ENCODE measurements at regions not wholly inside any gene's neighbourhood (a gene's known extent, or its start where the extent isn't known, plus 50 kb on each side); places are given as distances from the start of the nearest gene placed in this dataset.

- Histone ChIP-seq H3K27ac (ENCODE audit: low read length) (no peak overlapping the region), H3K27me3 (ENCODE audit: control insufficient read depth, insufficient read depth, low read length) (no peaks in the 10 kb centered on the region)
Observed at GRCh38 chr2:19732255-19732654, 169.5 kb downstream of the TTC32 start.

GRCh38 chr2:19731515-19731914 lies 170.3 kb downstream of the TTC32 start:
- Histone ChIP-seq H3K36me3 (ENCODE audit: control insufficient read depth, low read depth, low read length) (no peaks in the 10 kb centered on the region), H3K9me3 (ENCODE audit: control insufficient read depth, low read depth, low read length) (no peaks in the 10 kb centered on the region), H3K9ac (ENCODE audit: low read length) (no peak overlapping the region), H3K27ac (ENCODE audit: low read length) (no peak overlapping the region), H3K27me3 (ENCODE audit: control insufficient read depth, insufficient read depth, low read length) (no peaks in the 10 kb centered on the region), H3K4me1 (ENCODE audit: control insufficient read depth, low read depth, low read length) (no peaks in the 10 kb centered on the region), H3K4me3 (ENCODE audit: low read length) (no peak overlapping the region)

More at GRCh38 chr2:19732255-19732654, 169.5 kb downstream of the TTC32 start:
- no peaks in the 10 kb centered on the region for H3K9me3 ChIP-seq (ENCODE audit: control insufficient read depth, low read depth, low read length)
- H3K9ac ChIP-seq (ENCODE audit: low read length): no peak overlapping the region
- H3K4me3 ChIP-seq (ENCODE audit: low read length): no peak overlapping the region
- H3K36me3 ChIP-seq (ENCODE audit: control insufficient read depth, low read depth, low read length): no peaks in the 10 kb centered on the region
- H3K4me1 ChIP-seq (ENCODE audit: control insufficient read depth, low read depth, low read length): no peaks in the 10 kb centered on the region

DNA sequence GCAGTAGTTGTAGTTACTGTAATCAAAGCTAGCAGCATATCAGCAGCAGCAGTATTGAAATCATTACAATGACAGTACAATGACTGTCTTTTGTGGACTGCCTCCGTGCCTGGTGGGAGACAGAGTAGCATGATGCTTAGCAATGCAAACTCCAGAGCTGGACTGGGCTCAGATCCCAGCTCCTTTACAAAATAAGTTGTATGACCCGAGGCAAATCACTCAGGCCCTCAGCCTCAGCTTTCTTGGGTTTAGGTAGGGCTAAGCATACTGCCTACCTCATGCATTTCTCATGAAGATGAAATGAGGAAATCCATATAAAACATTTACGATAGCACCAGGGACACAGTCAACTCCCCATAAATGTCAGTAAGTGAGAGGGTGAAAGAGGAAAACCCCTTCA lies 170.7 kb downstream of the TTC32 start:
- Histone ChIP-seq H3K27me3 (ENCODE audit: control insufficient read depth, insufficient read depth, low read length) (no peaks in the 10 kb centered on the region), H3K4me3 (ENCODE audit: low read length) (no peak overlapping the region), H3K27ac (ENCODE audit: low read length) (no peak overlapping the region), H3K36me3 (ENCODE audit: control insufficient read depth, low read depth, low read length) (no peaks in the 10 kb centered on the region), H3K9me3 (ENCODE audit: control insufficient read depth, low read depth, low read length) (no peaks in the 10 kb centered on the region), H3K4me1 (ENCODE audit: control insufficient read depth, low read depth, low read length) (no peaks in the 10 kb centered on the region), H3K9ac (ENCODE audit: low read length) (no peak overlapping the region)

DNA sequence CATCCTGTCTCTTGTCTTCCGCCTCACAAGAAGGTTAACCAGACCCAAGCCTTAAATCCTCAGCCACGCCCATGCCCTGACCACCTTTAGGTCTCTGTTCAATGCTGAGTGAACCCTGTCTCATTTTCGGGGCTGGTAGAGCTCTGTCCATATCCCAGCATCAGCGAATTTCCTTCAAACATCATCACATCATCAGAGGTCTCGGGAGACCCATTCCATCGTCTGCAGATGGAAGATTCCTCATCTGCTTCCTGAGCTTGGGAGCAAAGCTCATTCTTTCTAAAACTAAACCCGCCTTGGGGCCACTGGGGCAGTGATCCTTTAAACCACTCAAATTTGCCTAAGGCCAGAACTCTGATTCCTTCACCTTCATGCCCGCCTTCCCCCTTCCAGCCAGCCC lies 173.7 kb downstream of the TTC32 start:
- no peak overlapping the region for H3K4me3 ChIP-seq (ENCODE audit: low read length)
- H3K27ac ChIP-seq (ENCODE audit: low read length): no peak overlapping the region
- H3K27me3 ChIP-seq (ENCODE audit: control insufficient read depth, insufficient read depth, low read length): no peaks in the 10 kb centered on the region
- no peak overlapping the region for H3K9ac ChIP-seq (ENCODE audit: low read length)
- no peaks in the 10 kb centered on the region for H3K9me3 ChIP-seq (ENCODE audit: control insufficient read depth, low read depth, low read length)
- no peaks in the 10 kb centered on the region for H3K36me3 ChIP-seq (ENCODE audit: control insufficient read depth, low read depth, low read length)
- H3K4me1 ChIP-seq (ENCODE audit: control insufficient read depth, low read depth, low read length): no peaks in the 10 kb centered on the region

- Histone ChIP-seq H3K4me3 (ENCODE audit: low read length) (no peak overlapping the region), H3K9ac (ENCODE audit: low read length) (no peak overlapping the region), H3K4me1 (ENCODE audit: control insufficient read depth, low read depth, low read length) (no peaks in the 10 kb centered on the region), H3K27me3 (ENCODE audit: control insufficient read depth, insufficient read depth, low read length) (no peaks in the 10 kb centered on the region), H3K36me3 (ENCODE audit: control insufficient read depth, low read depth, low read length) (no peaks in the 10 kb centered on the region), H3K27ac (ENCODE audit: low read length) (no peak overlapping the region), H3K9me3 (ENCODE audit: control insufficient read depth, low read depth, low read length) (no peaks in the 10 kb centered on the region)
Observed at GRCh38 chr2:19725392-19725791, 176.4 kb downstream of the TTC32 start.

GRCh38 chr2:19723021-19723420 lies 178.8 kb downstream of the TTC32 start:
- Histone ChIP-seq H3K36me3 (ENCODE audit: control insufficient read depth, low read depth, low read length) (no peaks in the 10 kb centered on the region), H3K9ac (ENCODE audit: low read length) (no peak overlapping the region), H3K27me3 (ENCODE audit: control insufficient read depth, insufficient read depth, low read length) (no peaks in the 10 kb centered on the region), H3K4me3 (ENCODE audit: low read length) (no peak overlapping the region), H3K4me1 (ENCODE audit: control insufficient read depth, low read depth, low read length) (no peaks in the 10 kb centered on the region), H3K9me3 (ENCODE audit: control insufficient read depth, low read depth, low read length) (no peaks in the 10 kb centered on the region), H3K27ac (ENCODE audit: low read length) (no peak overlapping the region)

GRCh38 chr2:19722531-19722971 lies 179.2 kb downstream of the TTC32 start:
- Histone ChIP-seq H3K4me3 (ENCODE audit: low read length) (no peak overlapping the region), H3K27ac (ENCODE audit: low read length) (no peak overlapping the region), H3K9me3 (ENCODE audit: control insufficient read depth, low read depth, low read length) (no peaks in the 10 kb centered on the region), H3K4me1 (ENCODE audit: control insufficient read depth, low read depth, low read length) (no peaks in the 10 kb centered on the region), H3K36me3 (ENCODE audit: control insufficient read depth, low read depth, low read length) (no peaks in the 10 kb centered on the region), H3K9ac (ENCODE audit: low read length) (no peak overlapping the region), H3K27me3 (ENCODE audit: control insufficient read depth, insufficient read depth, low read length) (no peaks in the 10 kb centered on the region)

DNA sequence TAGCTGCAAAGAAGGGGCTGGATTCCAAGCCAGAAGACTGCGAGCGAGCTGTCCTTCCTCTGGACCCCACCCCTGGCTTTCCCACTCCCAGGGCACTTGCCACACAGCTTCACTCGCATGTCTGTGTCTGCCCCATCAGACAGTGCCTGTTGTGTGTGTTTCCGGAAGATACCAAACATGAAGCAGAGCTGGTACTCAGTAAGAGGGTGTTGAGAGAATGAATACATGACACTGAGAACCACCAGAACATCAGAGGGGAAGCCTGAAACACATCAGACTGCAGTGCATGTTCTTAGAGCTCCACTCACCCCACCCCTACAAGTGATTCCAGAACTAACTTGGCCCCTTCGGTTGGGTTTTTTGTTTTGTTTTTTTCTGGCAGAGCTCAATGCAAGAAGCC lies 181.5 kb downstream of the TTC32 start:
- Histone ChIP-seq H3K27ac (ENCODE audit: low read length) (no peak overlapping the region), H3K4me1 (ENCODE audit: control insufficient read depth, low read depth, low read length) (no peaks in the 10 kb centered on the region), H3K9me3 (ENCODE audit: control insufficient read depth, low read depth, low read length) (no peaks in the 10 kb centered on the region), H3K36me3 (ENCODE audit: control insufficient read depth, low read depth, low read length) (no peaks in the 10 kb centered on the region), H3K4me3 (ENCODE audit: low read length) (no peak overlapping the region), H3K9ac (ENCODE audit: low read length) (no peak overlapping the region), H3K27me3 (ENCODE audit: control insufficient read depth, insufficient read depth, low read length) (no peaks in the 10 kb centered on the region)

- Histone ChIP-seq H3K36me3 (ENCODE audit: control insufficient read depth, low read depth, low read length) (no peaks in the 10 kb centered on the region), H3K4me3 (ENCODE audit: low read length) (no peak overlapping the region), H3K9me3 (ENCODE audit: control insufficient read depth, low read depth, low read length) (no peaks in the 10 kb centered on the region), H3K27me3 (ENCODE audit: control insufficient read depth, insufficient read depth, low read length) (no peaks in the 10 kb centered on the region), H3K4me1 (ENCODE audit: control insufficient read depth, low read depth, low read length) (no peaks in the 10 kb centered on the region), H3K9ac (ENCODE audit: low read length) (no peak overlapping the region), H3K27ac (ENCODE audit: low read length) (no peak overlapping the region)
Observed at GRCh38 chr2:19719540-19719939, 182.2 kb downstream of the TTC32 start.

GRCh38 chr2:19717446-19717845 lies 184.3 kb downstream of the TTC32 start:
- Histone ChIP-seq H3K36me3 (ENCODE audit: control insufficient read depth, low read depth, low read length) (no peaks in the 10 kb centered on the region), H3K27me3 (ENCODE audit: control insufficient read depth, insufficient read depth, low read length) (no peaks in the 10 kb centered on the region)

GRCh38 chr2:19714926-19715325 lies 186.9 kb downstream of the TTC32 start:
- no peak overlapping the region for H3K9ac ChIP-seq (ENCODE audit: low read length)
- no peaks in the 10 kb centered on the region for H3K36me3 ChIP-seq (ENCODE audit: control insufficient read depth, low read depth, low read length)
- H3K4me1 ChIP-seq (ENCODE audit: control insufficient read depth, low read depth, low read length): no peaks in the 10 kb centered on the region
- H3K27ac ChIP-seq (ENCODE audit: low read length): no peak overlapping the region
- H3K27me3 ChIP-seq (ENCODE audit: control insufficient read depth, insufficient read depth, low read length): no peaks in the 10 kb centered on the region
- no peak overlapping the region for H3K4me3 ChIP-seq (ENCODE audit: low read length)
- H3K9me3 ChIP-seq (ENCODE audit: control insufficient read depth, low read depth, low read length): no peaks in the 10 kb centered on the region

More at GRCh38 chr2:19717446-19717845, 184.3 kb downstream of the TTC32 start:
- Histone ChIP-seq H3K27ac (ENCODE audit: low read length) (no peak overlapping the region), H3K9me3 (ENCODE audit: control insufficient read depth, low read depth, low read length) (no peaks in the 10 kb centered on the region), H3K9ac (ENCODE audit: low read length) (no peak overlapping the region), H3K4me1 (ENCODE audit: control insufficient read depth, low read depth, low read length) (no peaks in the 10 kb centered on the region), H3K4me3 (ENCODE audit: low read length) (no peak overlapping the region)

DNA sequence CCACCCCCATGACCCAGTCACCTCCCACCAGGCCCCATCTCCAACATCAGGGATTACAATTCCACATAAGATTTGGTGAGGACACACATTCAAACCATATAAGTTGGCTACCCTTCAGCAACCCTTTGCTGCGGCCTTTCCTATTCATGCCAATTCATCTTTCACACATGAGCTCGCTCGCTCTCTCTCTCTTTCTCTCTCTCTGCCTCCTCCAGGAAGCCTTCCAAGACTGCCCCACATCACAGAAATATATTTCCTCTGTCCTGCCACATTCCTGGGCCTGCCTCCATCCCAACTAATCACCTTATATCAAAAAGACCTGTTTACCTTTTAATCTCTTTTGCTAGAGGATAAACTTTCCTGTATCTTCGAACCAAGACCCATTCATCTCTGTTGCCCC lies 188.9 kb downstream of the TTC32 start:
- H3K9me3 ChIP-seq (ENCODE audit: control insufficient read depth, low read depth, low read length): no peaks in the 10 kb centered on the region
- no peaks in the 10 kb centered on the region for H3K4me1 ChIP-seq (ENCODE audit: control insufficient read depth, low read depth, low read length)
- no peak overlapping the region for H3K9ac ChIP-seq (ENCODE audit: low read length)
- no peaks in the 10 kb centered on the region for H3K27me3 ChIP-seq (ENCODE audit: control insufficient read depth, insufficient read depth, low read length)
- no peaks in the 10 kb centered on the region for H3K36me3 ChIP-seq (ENCODE audit: control insufficient read depth, low read depth, low read length)
- H3K27ac ChIP-seq (ENCODE audit: low read length): no peak overlapping the region
- no peak overlapping the region for H3K4me3 ChIP-seq (ENCODE audit: low read length)

Data from iPS-18a (cell line).